Superior temporal gyrus (tissue), 1 donor: ENCODE measurements at regions not wholly inside any gene's neighbourhood (a gene's known extent, or its start where the extent isn't known, plus 50 kb on each side); places are given as distances from the start of the nearest gene placed in this dataset.
"Not testable (repeated sequence)": the region's sequence is repeated elsewhere in the genome, so short reads cannot be mapped to it uniquely, and the experiment has no call there.

Experiments
- DNase-seq: peaks from one replicate; pipeline ENCODE4 v3.0.0-alpha.2; 2016; ENCODE audit errors: extremely low spot score

- DNase-seq = no peak
Observed at GRCh38 chr20:29427201-29428060, 1830.0 kb upstream of the DEFB115 start.

DNA sequence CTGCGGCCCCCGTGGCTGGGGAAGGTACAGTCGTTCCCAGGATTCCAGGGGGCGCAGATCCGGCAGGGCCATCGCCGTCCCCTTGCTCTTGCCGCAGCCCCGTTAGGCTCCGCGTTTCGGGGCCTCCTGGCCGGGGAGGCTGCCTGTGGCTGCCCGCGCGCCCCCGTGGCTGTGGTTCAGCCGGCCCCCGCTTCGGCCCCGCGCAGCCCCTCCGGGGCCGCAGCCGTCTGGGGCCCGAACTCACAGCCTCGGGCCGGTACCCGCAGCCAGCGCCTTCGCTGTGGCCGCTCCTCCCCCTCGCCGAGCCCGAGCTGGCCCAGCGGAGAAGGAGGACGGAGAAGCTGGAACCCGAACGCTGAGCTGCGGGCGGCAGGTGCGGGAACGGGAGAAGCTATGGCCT, 1826.9 kb upstream of the DEFB115 start:
- DNase-seq = no peak

GRCh38 chr20:29440721-29441120, 1816.7 kb upstream of the DEFB115 start:
- not testable (repeated sequence) for DNase-seq

- DNase-seq = peak; percentile 85
Observed at GRCh38 chr20:29443206-29443781, 1814.2 kb upstream of the DEFB115 start.

GRCh38 chr20:29443819-29444218, 1813.6 kb upstream of the DEFB115 start:
- DNase-seq = peak; percentile 11

DNA sequence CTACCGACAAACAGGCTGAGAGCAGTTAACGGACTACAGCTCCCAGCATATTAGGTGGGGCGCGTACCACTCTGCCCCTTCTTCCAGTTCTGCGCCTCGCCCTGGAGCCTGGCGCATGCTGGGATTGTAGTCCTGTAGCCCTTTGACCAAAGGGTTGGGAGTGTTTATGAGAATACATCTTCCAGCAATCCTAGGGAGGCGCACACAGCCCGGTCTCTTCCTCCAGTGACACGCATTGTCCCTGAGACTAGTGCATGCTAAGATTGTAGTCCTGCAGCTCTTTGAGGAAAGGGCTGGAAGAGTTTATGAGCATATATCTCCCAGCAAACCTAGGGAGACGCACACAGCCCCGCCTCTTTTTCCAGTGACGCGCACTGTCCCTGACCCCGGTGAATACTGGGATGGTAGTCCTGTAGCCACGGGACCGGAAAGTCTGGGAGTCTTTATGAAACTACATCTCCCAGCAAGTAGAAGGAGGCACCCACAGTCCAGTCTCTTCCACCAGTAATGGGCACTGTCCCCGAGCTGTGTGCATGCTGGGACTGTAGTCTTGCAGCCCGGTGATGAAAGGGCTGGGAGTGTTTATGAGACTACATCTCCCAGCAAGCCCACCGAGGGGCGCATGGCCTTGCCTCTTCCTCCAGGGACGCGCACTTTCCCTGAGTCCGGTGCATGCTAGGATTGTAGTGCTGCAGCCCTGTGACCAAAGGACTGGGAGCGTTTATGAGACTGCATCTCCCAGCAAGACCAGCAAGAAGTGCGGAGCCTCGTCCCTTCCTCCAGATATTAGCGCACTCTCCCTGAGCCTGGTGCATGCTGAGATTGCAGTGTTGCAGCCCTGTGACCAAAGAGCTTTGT, 1812.2 kb upstream of the DEFB115 start:
- peak; percentile 38 for DNase-seq

DNA sequence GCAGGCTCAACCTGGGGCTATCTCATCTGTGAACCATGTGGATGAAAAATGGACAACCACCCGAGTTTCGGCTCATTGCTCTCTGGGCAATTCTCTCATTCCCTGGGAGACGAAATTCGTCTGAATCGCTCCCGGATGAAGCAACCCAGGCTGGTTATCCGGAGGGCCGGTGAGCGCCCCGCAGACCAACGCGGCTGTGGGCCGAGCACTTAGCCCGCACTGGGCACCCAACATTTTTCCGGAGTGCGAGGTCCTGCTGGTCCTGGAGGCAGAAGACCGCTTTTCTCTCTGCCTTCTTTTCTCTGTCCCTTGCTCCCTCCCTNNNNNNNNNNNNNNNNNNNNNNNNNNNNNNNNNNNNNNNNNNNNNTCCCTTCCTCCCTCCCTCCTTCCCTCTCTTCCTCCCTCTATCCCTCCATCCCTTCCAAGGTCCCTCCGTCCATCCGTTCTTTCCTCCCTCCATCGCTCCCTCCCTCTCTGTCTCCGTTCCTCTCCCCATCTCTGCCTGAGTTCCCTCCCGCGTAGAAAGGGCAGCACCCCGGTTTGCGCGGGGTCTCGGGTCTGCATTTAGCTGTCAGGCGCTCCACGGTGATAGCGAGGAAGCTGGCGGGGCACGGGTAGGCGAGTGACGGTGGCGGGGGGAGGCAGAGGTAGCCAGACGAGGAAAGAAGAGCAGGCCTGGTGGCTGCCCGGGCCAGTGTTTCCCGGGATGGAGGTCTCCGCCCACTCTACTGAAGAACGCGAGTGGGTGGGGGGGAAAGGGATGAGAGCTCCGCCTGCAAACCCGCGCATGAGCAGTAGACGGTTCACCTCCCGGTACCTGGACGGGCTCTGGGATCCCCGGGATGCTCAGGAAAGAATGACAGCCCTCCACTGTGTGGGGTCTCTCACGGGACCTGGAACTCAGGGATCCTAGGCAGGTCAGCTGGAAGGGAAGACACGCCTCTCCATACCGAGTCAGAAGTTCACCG, 1809.7 kb upstream of the DEFB115 start:
- DNase-seq = not testable (repeated sequence)

DNA sequence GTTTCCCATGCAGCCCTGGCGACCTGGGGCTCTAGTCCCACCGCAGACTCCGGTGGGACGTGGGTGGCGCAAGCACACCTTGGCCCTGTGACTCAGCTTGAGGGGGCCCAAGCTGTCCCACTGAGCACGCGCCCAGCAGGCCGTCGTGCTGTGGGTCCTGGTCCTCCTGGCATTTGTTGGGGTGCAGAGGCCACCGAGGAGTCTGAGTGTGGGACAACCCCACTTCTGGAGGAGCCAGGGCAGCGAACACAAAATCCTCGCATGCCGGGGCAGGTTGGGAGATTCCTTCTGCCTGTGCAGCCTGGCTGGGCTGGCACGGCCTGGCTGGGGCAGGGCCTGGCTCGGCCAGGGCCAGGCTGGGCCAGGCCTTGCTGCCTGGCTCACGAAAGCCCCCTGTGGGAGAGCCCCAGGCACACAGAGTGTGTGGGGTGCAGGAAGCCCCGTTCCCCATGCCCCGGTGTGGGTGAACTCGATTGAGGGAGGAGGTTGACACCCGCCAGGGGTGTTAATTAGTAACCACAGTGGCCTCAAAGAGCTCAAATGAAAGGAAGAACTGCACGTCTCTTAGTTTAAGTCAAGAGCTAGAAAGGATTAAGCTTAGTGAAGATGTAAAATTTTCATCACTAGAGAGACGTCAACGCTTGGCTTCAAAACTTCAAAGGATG, 1808.5 kb upstream of the DEFB115 start:
- DNase-seq = no peak

GRCh38 chr20:29452186-29452585, 1805.3 kb upstream of the DEFB115 start:
- DNase-seq = no peak

DNA sequence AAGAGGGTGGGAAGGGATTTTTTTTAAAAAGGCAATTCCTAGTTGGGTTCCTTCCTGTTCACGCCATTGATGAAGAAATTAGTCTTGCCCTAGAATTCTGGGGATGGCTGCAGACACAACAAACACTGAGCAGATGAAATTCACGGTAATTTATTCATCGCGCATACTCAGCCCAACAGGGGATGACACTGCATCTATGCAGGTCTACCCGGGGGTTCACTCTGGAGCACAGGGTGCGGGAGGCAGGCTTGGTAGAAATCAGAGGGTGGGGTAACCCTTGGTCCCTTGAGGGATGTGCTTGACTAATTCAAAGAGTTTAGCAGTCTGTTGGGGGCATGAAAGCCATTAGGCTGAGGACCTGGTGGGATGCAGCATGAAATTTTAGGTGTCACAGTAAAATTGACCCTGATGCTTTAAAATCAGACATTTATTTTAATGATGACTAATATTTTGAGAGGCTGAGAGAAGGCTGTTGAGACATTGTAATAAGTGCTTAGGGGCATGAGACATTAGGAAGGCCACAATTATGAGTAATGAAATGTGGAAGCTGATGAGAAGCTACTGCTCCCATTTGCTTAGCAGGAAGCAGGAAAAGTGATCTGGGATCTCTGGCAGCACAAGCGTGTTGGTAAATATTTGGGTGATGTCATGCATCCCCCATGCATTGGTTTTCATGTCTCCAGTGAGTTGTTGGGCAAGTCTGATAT, 1800.3 kb upstream of the DEFB115 start:
- DNase-seq = not testable (repeated sequence)

- no peak for DNase-seq
Observed at GRCh38 chr20:29472606-29473005, 1784.9 kb upstream of the DEFB115 start.

- not testable (repeated sequence) for DNase-seq
Observed at GRCh38 chr20:29492840-29493239, 1764.6 kb upstream of the DEFB115 start.

GRCh38 chr20:29496767-29497166, 1760.7 kb upstream of the DEFB115 start:
- DNase-seq = not testable (repeated sequence)

- no peak for DNase-seq
Observed at GRCh38 chr20:29497261-29497671, 1760.2 kb upstream of the DEFB115 start.

- DNase-seq = not testable (repeated sequence)
Observed at GRCh38 chr20:29497684-29498083, 1759.8 kb upstream of the DEFB115 start.

DNA sequence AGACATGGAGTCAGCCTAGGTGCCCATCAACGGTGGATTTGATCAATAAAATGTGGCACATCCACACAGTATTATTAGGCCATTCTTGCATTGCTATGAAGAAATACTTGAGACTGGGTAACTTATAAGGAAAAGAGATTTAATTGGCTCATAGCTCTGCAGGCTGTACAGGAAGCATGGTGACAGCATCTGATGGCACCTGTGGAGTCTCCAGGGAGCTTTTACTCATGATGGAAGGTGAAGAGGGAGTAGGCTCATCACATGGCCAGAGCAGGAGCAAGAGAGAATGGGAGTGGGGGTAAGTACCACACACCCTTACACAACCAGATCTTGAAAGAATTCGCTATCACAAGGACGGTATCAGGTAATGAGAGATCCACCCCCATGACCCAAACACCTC, 1756.7 kb upstream of the DEFB115 start:
- DNase-seq = not testable (repeated sequence)

DNA sequence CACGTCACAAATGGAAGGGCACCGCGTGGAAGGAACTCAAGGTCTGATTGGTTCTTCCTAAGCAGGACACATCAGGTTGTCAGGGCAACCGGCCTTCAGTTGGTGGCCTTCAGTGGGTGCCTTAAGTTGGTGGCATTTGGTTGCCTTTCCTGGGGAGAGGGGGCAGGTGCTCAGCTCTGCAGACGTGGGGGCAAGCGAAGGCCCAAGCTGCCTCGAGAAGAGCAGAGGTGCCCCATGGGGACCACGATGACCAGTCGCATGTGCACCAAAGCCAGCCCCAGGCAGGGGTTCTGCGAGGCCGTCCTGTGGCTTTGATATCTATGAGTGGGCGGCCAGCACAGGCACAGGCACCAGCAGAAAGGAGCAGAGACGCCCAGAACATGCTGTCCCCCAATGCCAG, 1742.8 kb upstream of the DEFB115 start:
- DNase-seq = not testable (repeated sequence)

- DNase-seq = not testable (repeated sequence)
Observed at GRCh38 chr20:29516847-29517246, 1740.6 kb upstream of the DEFB115 start.

- DNase-seq = not testable (repeated sequence)
Observed at GRCh38 chr20:29519610-29520241, 1737.7 kb upstream of the DEFB115 start.
